ENCODE measurements at regions not wholly inside any gene's neighbourhood (a gene's known extent, or its start where the extent isn't known, plus 50 kb on each side); places are given as distances from the start of the nearest gene placed in this dataset.

DNA sequence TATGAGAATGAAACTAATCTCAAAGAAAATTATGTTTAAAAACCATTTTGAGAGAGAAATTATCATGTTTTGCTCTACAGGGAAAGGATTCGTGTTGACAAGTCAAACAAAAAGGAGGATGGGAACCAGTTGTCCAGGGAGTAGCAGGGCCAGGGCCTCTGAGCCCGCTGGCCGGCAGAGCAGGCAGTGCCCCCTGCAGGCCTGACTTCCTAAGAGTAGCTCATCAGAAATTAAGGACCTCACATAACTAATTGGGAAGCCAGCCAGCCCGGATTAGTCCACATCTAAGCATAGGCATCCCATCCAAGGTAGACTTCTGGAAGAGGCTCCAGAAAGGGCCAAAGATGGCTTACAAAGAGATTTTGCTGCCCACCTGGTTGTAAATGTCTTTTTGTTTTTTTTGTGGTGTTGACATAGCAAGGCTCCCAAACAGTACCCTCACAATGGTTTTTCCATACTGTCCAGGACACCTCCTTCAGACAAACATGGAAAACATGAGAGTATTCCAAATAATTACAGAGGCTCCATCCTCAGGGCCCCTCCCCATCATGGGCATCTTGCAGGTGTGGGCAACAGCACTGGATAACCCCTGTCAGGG, 241.2 kb upstream of the TANK start:
- peak in 1 of 2 experiments; percentile 29 for DNase-seq (ENCODE audit: low read depth in 1 of 2, low spot score in 1 of 2)
- TF ChIP-seq, protein P1, sequence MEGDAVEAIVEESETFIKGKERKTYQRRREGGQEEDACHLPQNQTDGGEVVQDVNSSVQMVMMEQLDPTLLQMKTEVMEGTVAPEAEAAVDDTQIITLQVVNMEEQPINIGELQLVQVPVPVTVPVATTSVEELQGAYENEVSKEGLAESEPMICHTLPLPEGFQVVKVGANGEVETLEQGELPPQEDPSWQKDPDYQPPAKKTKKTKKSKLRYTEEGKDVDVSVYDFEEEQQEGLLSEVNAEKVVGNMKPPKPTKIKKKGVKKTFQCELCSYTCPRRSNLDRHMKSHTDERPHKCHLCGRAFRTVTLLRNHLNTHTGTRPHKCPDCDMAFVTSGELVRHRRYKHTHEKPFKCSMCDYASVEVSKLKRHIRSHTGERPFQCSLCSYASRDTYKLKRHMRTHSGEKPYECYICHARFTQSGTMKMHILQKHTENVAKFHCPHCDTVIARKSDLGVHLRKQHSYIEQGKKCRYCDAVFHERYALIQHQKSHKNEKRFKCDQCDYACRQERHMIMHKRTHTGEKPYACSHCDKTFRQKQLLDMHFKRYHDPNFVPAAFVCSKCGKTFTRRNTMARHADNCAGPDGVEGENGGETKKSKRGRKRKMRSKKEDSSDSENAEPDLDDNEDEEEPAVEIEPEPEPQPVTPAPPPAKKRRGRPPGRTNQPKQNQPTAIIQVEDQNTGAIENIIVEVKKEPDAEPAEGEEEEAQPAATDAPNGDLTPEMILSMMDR (IDR thresholded peaks at IDR 0.05; ENCODE audit: insufficient read depth, low read length), result peak; percentile 9
- TF ChIP-seq POLR2AphosphoS5 (IDR thresholded peaks at IDR 0.05; ENCODE audit: low read depth), result no peak
- TF ChIP-seq, protein P2, sequence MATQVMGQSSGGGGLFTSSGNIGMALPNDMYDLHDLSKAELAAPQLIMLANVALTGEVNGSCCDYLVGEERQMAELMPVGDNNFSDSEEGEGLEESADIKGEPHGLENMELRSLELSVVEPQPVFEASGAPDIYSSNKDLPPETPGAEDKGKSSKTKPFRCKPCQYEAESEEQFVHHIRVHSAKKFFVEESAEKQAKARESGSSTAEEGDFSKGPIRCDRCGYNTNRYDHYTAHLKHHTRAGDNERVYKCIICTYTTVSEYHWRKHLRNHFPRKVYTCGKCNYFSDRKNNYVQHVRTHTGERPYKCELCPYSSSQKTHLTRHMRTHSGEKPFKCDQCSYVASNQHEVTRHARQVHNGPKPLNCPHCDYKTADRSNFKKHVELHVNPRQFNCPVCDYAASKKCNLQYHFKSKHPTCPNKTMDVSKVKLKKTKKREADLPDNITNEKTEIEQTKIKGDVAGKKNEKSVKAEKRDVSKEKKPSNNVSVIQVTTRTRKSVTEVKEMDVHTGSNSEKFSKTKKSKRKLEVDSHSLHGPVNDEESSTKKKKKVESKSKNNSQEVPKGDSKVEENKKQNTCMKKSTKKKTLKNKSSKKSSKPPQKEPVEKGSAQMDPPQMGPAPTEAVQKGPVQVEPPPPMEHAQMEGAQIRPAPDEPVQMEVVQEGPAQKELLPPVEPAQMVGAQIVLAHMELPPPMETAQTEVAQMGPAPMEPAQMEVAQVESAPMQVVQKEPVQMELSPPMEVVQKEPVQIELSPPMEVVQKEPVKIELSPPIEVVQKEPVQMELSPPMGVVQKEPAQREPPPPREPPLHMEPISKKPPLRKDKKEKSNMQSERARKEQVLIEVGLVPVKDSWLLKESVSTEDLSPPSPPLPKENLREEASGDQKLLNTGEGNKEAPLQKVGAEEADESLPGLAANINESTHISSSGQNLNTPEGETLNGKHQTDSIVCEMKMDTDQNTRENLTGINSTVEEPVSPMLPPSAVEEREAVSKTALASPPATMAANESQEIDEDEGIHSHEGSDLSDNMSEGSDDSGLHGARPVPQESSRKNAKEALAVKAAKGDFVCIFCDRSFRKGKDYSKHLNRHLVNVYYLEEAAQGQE (IDR thresholded peaks at IDR 0.05; ENCODE audit: insufficient replicate concordance, low read depth), result no peak
- TF ChIP-seq GABPA (IDR thresholded peaks at IDR 0.05; ENCODE audit: low read depth), result no peak
- TF ChIP-seq SPI1 (IDR thresholded peaks at IDR 0.05; ENCODE audit: borderline replicate concordance, low read depth), result no peak
- Histone ChIP-seq H3K27ac (replicated peaks) (no peak overlapping the region), H3K4me3 (replicated peaks; ENCODE audit: insufficient read depth, low read length) (no peak overlapping the region), H3K27me3 (ENCODE audit: insufficient read depth, poor library complexity, severe bottlenecking) (no peaks in the 10 kb centered on the region)

DNA sequence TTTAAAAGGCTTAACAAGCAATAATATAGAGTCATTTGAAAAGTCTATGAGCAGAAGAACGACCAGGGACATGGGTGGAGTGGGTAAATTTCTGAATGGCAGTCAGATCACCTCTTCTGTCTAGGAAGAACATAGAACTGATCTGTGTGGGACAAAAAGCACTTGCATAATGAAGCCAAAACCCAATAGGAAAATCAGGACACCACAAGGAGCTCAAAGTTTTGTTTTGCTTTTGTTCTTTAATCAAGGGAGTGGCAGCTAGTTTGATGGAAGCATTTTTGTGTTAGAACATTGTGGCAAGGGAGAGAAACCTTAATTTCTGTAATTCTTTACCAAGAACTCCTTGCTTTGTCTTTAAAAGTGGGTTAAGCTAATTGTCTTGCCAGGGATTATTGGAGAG, 240.2 kb upstream of the TANK start:
- no peak for DNase-seq (ENCODE audit: low read depth in 1 of 2, low spot score in 1 of 2)
- H3K4me3 ChIP-seq (replicated peaks; ENCODE audit: insufficient read depth, low read length), result no peak overlapping the region

DNA sequence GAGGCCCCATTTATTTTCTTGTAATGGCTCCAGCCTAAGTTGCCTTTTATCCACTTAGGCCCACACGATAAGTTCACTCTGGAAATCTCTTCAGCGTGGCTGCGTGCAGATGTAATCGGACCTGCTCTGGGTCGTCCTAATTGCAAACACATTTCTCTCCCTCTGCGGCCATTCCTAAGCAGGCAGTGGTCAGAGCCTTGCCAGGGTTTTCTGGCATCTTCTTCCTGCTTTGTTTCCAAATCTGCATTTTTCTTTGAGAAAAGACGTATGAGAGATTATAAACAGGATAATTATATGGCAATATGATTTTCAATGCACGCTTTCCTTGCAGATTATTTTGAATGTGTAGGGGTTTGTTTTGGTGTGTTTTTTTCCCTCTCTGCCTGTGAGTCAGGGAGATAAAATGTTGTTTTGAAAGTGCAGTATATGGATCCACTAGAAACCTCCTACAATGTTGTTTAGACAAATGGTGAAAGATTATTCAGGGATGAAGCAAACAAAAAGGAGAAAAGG, 239.4 kb upstream of the TANK start:
- H3K27me3 ChIP-seq (ENCODE audit: insufficient read depth, poor library complexity, severe bottlenecking), result no peaks in the 10 kb centered on the region
- no peak overlapping the region for H3K4me3 ChIP-seq (replicated peaks; ENCODE audit: insufficient read depth, low read length)
- TF ChIP-seq GABPA (IDR thresholded peaks at IDR 0.05; ENCODE audit: low read depth) (no peak), SPI1 (IDR thresholded peaks at IDR 0.05; ENCODE audit: borderline replicate concordance, low read depth) (no peak)
- no peak overlapping the region for H3K27ac ChIP-seq (replicated peaks)
- no peak for DNase-seq (ENCODE audit: low read depth in 1 of 2, low spot score in 1 of 2)

More for the DNA sequence above, 240.2 kb upstream of the TANK start:
- H3K27ac ChIP-seq (replicated peaks), result no peak overlapping the region
- no peaks in the 10 kb centered on the region for H3K27me3 ChIP-seq (ENCODE audit: insufficient read depth, poor library complexity, severe bottlenecking)
- TF ChIP-seq GABPA (IDR thresholded peaks at IDR 0.05; ENCODE audit: low read depth) (no peak), SPI1 (IDR thresholded peaks at IDR 0.05; ENCODE audit: borderline replicate concordance, low read depth) (no peak), POLR2AphosphoS5 (IDR thresholded peaks at IDR 0.05; ENCODE audit: low read depth) (no peak)
- TF ChIP-seq, protein P2 (IDR thresholded peaks at IDR 0.05; ENCODE audit: insufficient replicate concordance, low read depth), result no peak
- TF ChIP-seq, protein P1 (IDR thresholded peaks at IDR 0.05; ENCODE audit: insufficient read depth, low read length), result no peak

DNA sequence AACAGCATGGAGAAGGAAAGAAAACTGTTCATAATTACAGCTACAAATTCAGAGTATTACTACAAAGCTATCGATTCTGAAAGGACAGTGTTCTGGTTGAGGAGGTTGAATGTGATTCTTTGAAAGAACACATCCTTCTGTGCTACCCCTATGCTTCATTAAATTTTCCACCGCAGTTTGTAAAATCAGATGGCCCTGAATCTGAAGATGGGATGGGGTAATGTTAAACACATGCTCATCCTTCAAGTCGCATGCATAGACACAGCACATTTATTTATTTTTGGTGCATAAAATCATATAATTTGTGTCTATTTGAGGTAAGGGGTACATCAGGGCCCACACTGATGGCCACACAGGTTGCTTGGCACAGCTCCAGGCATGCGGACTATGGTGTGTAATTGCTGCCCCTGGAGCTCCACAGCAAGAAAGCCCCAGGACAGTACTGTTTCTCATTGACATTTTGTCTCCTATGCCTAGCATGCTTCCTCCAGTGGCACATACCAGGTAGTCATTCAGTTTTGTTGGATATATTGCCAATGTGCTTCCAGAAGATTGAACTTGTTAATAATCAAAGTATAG, 238.8 kb upstream of the TANK start:
- Histone ChIP-seq H3K27me3 (ENCODE audit: insufficient read depth, poor library complexity, severe bottlenecking) (no peaks in the 10 kb centered on the region), H3K4me3 (replicated peaks; ENCODE audit: insufficient read depth, low read length) (no peak overlapping the region), H3K27ac (replicated peaks) (no peak overlapping the region)
- no peak for TF ChIP-seq SPI1 (IDR thresholded peaks at IDR 0.05; ENCODE audit: borderline replicate concordance, low read depth)
- TF ChIP-seq, protein P2 (IDR thresholded peaks at IDR 0.05; ENCODE audit: insufficient replicate concordance, low read depth), result no peak
- no peak for DNase-seq (ENCODE audit: low read depth in 1 of 2, low spot score in 1 of 2)
